MCF 10A (cell line): ENCODE measurements at regions not wholly inside any gene's neighbourhood (a gene's known extent, or its start where the extent isn't known, plus 50 kb on each side); places are given as distances from the start of the nearest gene placed in this dataset.

Experiments used
- BruUV-seq: library from RNA; stranded (reverse); fragments of 400-500 nt; replicated peaks from 2 replicates; lab custom pipeline; 2021; lab: Mats Ljungman, UMichigan
- CTCF ChIA-PET: fragments of 300-600 bp; sonication (Branson Sonifier 250); formaldehyde crosslinking; extraction: SDS; loops from one replicate; lab custom pipeline; 2021; ENCODE audit warnings: antibody characterized with exemption, inconsistent platforms; lab: Yijun Ruan, JAX
- POLR2A ChIA-PET: fragments of 300-600, 350-650 bp; sonication (Branson Sonifier 250); formaldehyde crosslinking; extraction: SDS; loops from one replicate; lab custom pipeline; 2020; ENCODE audit warnings: antibody characterized with exemption, inconsistent platforms; lab: Yijun Ruan, JAX
- DNase-seq: peaks from one replicate; pipeline ENCODE4 v3.0.0-alpha.2; 2018; ENCODE audit not compliant: unreplicated experiment
- H3K27ac Mint-ChIP-seq: one replicate; pipeline ENCODE4 v1.8.0; 2022; ENCODE audit warnings: mild to moderate bottlenecking, low read depth, mixed read lengths; ENCODE audit not compliant: unreplicated experiment
- H3K27me3 Mint-ChIP-seq: one replicate; pipeline ENCODE4 v1.8.0; 2022; ENCODE audit warnings: mixed read lengths; ENCODE audit not compliant: insufficient read depth, unreplicated experiment
- H3K36me3 Mint-ChIP-seq: one replicate; pipeline ENCODE4 v1.8.0; 2022; ENCODE audit warnings: mild to moderate bottlenecking, moderate library complexity, mixed read lengths; ENCODE audit not compliant: insufficient read depth, unreplicated experiment
- H3K4me1 Mint-ChIP-seq: one replicate; pipeline ENCODE4 v1.8.0; 2022; ENCODE audit warnings: mixed read lengths; ENCODE audit not compliant: insufficient read depth, unreplicated experiment
- H3K4me3 Mint-ChIP-seq: one replicate; pipeline ENCODE4 v1.8.0; 2022; ENCODE audit warnings: mild to moderate bottlenecking, moderate library complexity, mixed read lengths; ENCODE audit not compliant: unreplicated experiment
- H3K9me3 Mint-ChIP-seq: one replicate; pipeline ENCODE4 v1.8.0; 2022; ENCODE audit warnings: mixed read lengths; ENCODE audit not compliant: unreplicated experiment
- intact Hi-C: fragments of 100-400 bp; cut with micrococcal nuclease; formaldehyde crosslinking; loops from 2 replicates; pipeline ENCODE4 v1.14.1; 2022
- TF ChIP-seq, protein P1 (sequence below): fragments of 200-600 bp; IDR thresholded peaks from one replicate; pipeline ENCODE4 v1.8.0; 2022; ENCODE audit warnings: antibody characterized with exemption, mild to moderate bottlenecking; ENCODE audit not compliant: unreplicated experiment

DNA sequence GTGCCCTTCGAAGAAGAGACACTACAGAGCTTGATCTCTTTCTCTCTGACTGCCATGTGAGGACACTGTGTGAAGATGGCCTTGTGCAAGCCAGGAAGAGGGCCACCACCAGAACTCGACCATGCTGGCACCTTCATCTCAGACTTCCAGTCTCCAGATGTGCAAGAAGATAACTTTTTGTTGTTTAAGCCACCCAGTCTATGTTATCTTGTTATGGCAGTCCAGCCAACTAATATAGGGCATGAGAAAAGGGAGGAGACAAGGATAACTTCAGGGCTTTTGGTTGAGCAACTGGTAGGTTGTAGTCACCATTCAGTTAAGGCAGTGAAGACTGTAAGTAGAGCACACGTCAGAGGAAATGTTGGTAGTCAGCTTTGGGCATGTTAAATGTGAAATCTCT lies 515.5 kb downstream of the CSNK1G3 start:
- intact Hi-C loops = no loop called here
- Mint-ChIP-seq H3K9me3 (no peaks in the 10 kb centered on the region), H3K4me1 (no peaks in the 10 kb centered on the region), H3K4me3 (no peak overlapping the region), H3K27me3 (no peaks in the 10 kb centered on the region), H3K36me3 (no peaks in the 10 kb centered on the region), H3K27ac (no peak overlapping the region)
- POLR2A ChIA-PET = no interaction called here
- no peak for DNase-seq
- CTCF ChIA-PET = no interaction called here
- TF ChIP-seq, protein P1, sequence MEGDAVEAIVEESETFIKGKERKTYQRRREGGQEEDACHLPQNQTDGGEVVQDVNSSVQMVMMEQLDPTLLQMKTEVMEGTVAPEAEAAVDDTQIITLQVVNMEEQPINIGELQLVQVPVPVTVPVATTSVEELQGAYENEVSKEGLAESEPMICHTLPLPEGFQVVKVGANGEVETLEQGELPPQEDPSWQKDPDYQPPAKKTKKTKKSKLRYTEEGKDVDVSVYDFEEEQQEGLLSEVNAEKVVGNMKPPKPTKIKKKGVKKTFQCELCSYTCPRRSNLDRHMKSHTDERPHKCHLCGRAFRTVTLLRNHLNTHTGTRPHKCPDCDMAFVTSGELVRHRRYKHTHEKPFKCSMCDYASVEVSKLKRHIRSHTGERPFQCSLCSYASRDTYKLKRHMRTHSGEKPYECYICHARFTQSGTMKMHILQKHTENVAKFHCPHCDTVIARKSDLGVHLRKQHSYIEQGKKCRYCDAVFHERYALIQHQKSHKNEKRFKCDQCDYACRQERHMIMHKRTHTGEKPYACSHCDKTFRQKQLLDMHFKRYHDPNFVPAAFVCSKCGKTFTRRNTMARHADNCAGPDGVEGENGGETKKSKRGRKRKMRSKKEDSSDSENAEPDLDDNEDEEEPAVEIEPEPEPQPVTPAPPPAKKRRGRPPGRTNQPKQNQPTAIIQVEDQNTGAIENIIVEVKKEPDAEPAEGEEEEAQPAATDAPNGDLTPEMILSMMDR = no peak
- no TSS peak for BruUV-seq

DNA sequence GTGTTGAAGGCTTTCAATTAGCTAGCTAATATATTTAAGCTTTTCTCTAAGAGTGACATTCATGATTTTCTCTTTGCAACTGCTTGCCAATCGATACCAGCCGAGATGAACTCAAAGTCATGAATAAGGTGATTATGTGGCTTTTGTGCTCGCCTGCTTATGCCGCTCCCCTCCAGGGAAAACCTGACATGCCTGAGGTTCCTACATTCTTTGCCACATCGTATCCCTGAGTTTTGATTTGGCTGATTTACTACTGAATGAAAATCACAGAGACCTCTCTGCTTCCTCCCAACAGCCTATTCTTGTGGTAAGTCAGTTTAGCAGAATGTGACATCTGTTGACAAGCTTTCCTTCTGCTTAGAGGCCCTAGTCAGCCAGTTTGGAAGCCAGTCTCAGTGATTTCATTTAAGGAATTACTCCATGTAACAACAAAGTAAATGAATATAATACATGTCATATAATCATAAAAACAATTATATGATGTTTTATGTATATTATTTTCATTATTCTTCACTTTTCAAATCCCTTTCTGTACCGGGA lies 513.4 kb downstream of the CSNK1G3 start:
- CTCF ChIA-PET = no interaction called here
- no peak for DNase-seq
- no peak overlapping the region for H3K27ac Mint-ChIP-seq
- H3K27me3 Mint-ChIP-seq = no peaks in the 10 kb centered on the region
- POLR2A ChIA-PET = interaction anchor here (0.5 to 0.7 kb wide), 3 partner anchors 23 to 354 kb away, joined by 3 read pairs; no protein-coding TSS in a partner anchor
- BruUV-seq = no TSS peak
- H3K9me3 Mint-ChIP-seq = peaks cover 8% of the 10 kb centered on the region
- TF ChIP-seq, protein P1 = no peak
- no peaks in the 10 kb centered on the region for H3K36me3 Mint-ChIP-seq
- no peak overlapping the region for H3K4me3 Mint-ChIP-seq
- intact Hi-C loops = no loop called here
- no peaks in the 10 kb centered on the region for H3K4me1 Mint-ChIP-seq

DNA sequence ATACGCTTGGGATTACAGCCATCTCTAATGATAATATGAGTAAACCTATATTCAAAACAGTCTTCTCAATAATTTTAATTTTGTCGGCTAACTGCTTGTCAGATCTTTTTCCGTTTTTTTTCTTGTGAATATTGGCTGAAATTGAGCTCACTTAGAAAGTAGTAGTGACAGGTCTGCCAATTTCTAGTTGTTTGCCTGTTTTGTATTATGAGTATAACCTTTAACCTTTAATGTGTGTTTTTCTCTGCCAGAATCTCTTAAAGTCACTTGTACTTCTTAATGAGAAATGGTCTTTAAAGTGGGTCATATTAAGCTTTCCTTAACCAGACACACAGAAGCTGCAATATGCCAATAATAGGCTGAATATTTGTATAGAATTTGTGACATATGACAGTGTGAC lies 511.0 kb downstream of the CSNK1G3 start:
- ChIA-PET CTCF (interaction anchor here (0.6 kb wide), 1 partner anchor 23 kb away, joined by 4 read pairs; no protein-coding TSS in a partner anchor), POLR2A (interaction anchor here (0.8 kb wide), 1 partner anchor 237 kb away, joined by 3 read pairs; no protein-coding TSS in a partner anchor)
- H3K4me3 Mint-ChIP-seq = no peak overlapping the region
- no peak for DNase-seq
- H3K36me3 Mint-ChIP-seq = no peaks in the 10 kb centered on the region
- TF ChIP-seq, protein P1 = no peak
- no TSS peak for BruUV-seq
- intact Hi-C loops = no loop called here
- no peaks in the 10 kb centered on the region for H3K4me1 Mint-ChIP-seq
- no peaks in the 10 kb centered on the region for H3K27me3 Mint-ChIP-seq
- no peak overlapping the region for H3K27ac Mint-ChIP-seq
- H3K9me3 Mint-ChIP-seq = peaks cover 10% of the 10 kb centered on the region

DNA sequence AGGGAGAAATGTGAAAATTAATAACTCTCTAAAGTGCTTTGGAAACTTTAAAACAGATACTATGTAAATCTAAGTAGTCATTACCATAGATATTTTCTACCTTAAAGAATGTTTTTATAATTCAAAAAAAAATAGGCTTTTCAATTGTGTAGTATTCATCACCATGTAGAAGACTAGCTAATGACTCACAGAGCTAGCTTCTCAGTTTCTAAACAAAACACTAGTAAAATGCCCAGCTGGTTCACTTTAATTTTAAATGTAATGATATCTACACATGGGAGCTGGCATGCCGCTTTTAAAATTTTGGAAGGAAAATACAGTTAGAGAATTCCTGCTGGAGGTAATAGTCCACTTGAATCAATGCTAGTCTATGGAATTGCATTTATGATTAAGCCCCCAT lies 509.8 kb downstream of the CSNK1G3 start:
- Mint-ChIP-seq H3K9me3 (peaks cover 10% of the 10 kb centered on the region), H3K4me3 (no peak overlapping the region), H3K36me3 (no peaks in the 10 kb centered on the region), H3K4me1 (no peaks in the 10 kb centered on the region), H3K27me3 (no peaks in the 10 kb centered on the region), H3K27ac (no peak overlapping the region)
- TF ChIP-seq, protein P1 = no peak
- DNase-seq = no peak
- ChIA-PET CTCF (interaction anchor here (0.6 to 1.8 kb wide), 2 partner anchors 31 to 1088 kb away, joined by 4 read pairs; no protein-coding TSS in a partner anchor), POLR2A (interaction anchor here (1.2 kb wide), 1 partner anchor 13 kb away, joined by 3 read pairs; no protein-coding TSS in a partner anchor)
- intact Hi-C loops = no loop called here
- no TSS peak for BruUV-seq
